ENCODE measurements at regions not wholly inside any gene's neighbourhood (a gene's known extent, or its start where the extent isn't known, plus 50 kb on each side); places are given as distances from the start of the nearest gene placed in this dataset.

- TF ChIP-seq GATA3 (IDR thresholded peaks at IDR 0.05; ENCODE audit: low read depth, low read length), result no peak
Observed at GRCh38 chr4:27787195-27787594, 926.6 kb downstream of the STIM2 start.

- no peak for TF ChIP-seq GATA2 (IDR thresholded peaks at IDR 0.05; ENCODE audit: low read depth, low read length)
- TF ChIP-seq GATA3 (IDR thresholded peaks at IDR 0.05; ENCODE audit: low read depth, low read length), result no peak
Observed at GRCh38 chr4:27789773-27790172, 929.1 kb downstream of the STIM2 start.

- no peak for TF ChIP-seq GATA3 (IDR thresholded peaks at IDR 0.05; ENCODE audit: low read depth, low read length)
- no peak for TF ChIP-seq GATA2 (IDR thresholded peaks at IDR 0.05; ENCODE audit: low read depth, low read length)
Observed at GRCh38 chr4:27790911-27791310, 930.3 kb downstream of the STIM2 start.

- TF ChIP-seq GATA3 (IDR thresholded peaks at IDR 0.05; ENCODE audit: low read depth, low read length) (no peak), GATA2 (IDR thresholded peaks at IDR 0.05; ENCODE audit: low read depth, low read length) (no peak)
Observed at GRCh38 chr4:27791640-27792039, 931.0 kb downstream of the STIM2 start.

- no peak for TF ChIP-seq GATA2 (IDR thresholded peaks at IDR 0.05; ENCODE audit: low read depth, low read length)
- no peak for TF ChIP-seq GATA3 (IDR thresholded peaks at IDR 0.05; ENCODE audit: low read depth, low read length)
Observed at GRCh38 chr4:27807207-27807606, 946.6 kb downstream of the STIM2 start.

- TF ChIP-seq GATA3 (IDR thresholded peaks at IDR 0.05; ENCODE audit: low read depth, low read length), result no peak
- no peak for TF ChIP-seq GATA2 (IDR thresholded peaks at IDR 0.05; ENCODE audit: low read depth, low read length)
Observed at GRCh38 chr4:27811948-27812347, 951.3 kb downstream of the STIM2 start.

- TF ChIP-seq GATA3 (IDR thresholded peaks at IDR 0.05; ENCODE audit: low read depth, low read length) (no peak), GATA2 (IDR thresholded peaks at IDR 0.05; ENCODE audit: low read depth, low read length) (no peak)
Observed at GRCh38 chr4:27819246-27819645, 958.6 kb downstream of the STIM2 start.

- TF ChIP-seq GATA3 (IDR thresholded peaks at IDR 0.05; ENCODE audit: low read depth, low read length) (no peak), GATA2 (IDR thresholded peaks at IDR 0.05; ENCODE audit: low read depth, low read length) (no peak)
Observed at GRCh38 chr4:27828843-27829242, 968.2 kb downstream of the STIM2 start.

- TF ChIP-seq GATA2 (IDR thresholded peaks at IDR 0.05; ENCODE audit: low read depth, low read length) (no peak), GATA3 (IDR thresholded peaks at IDR 0.05; ENCODE audit: low read depth, low read length) (no peak)
Observed at GRCh38 chr4:27830251-27830650, 969.6 kb downstream of the STIM2 start.

- no peak for TF ChIP-seq GATA3 (IDR thresholded peaks at IDR 0.05; ENCODE audit: low read depth, low read length)
- no peak for TF ChIP-seq GATA2 (IDR thresholded peaks at IDR 0.05; ENCODE audit: low read depth, low read length)
Observed at GRCh38 chr4:27835851-27836250, 975.2 kb downstream of the STIM2 start.

- no peak for TF ChIP-seq GATA2 (IDR thresholded peaks at IDR 0.05; ENCODE audit: low read depth, low read length)
Observed at GRCh38 chr4:27836523-27836922, 975.9 kb downstream of the STIM2 start.

- TF ChIP-seq GATA2 (IDR thresholded peaks at IDR 0.05; ENCODE audit: low read depth, low read length) (no peak), GATA3 (IDR thresholded peaks at IDR 0.05; ENCODE audit: low read depth, low read length) (no peak)
Observed at GRCh38 chr4:27843776-27844175, 983.1 kb downstream of the STIM2 start.

GRCh38 chr4:27844376-27844775 lies 983.7 kb downstream of the STIM2 start:
- TF ChIP-seq GATA2 (IDR thresholded peaks at IDR 0.05; ENCODE audit: low read depth, low read length) (no peak), GATA3 (IDR thresholded peaks at IDR 0.05; ENCODE audit: low read depth, low read length) (no peak)

- TF ChIP-seq GATA3 (IDR thresholded peaks at IDR 0.05; ENCODE audit: low read depth, low read length) (no peak), GATA2 (IDR thresholded peaks at IDR 0.05; ENCODE audit: low read depth, low read length) (no peak)
Observed at GRCh38 chr4:27846951-27847350, 986.3 kb downstream of the STIM2 start.

- TF ChIP-seq GATA2 (IDR thresholded peaks at IDR 0.05; ENCODE audit: low read depth, low read length) (no peak), GATA3 (IDR thresholded peaks at IDR 0.05; ENCODE audit: low read depth, low read length) (no peak)
Observed at GRCh38 chr4:27861381-27861787, 1000.7 kb downstream of the STIM2 start.

GRCh38 chr4:27861802-27862201 lies 1001.2 kb downstream of the STIM2 start:
- TF ChIP-seq GATA3 (IDR thresholded peaks at IDR 0.05; ENCODE audit: low read depth, low read length) (no peak), GATA2 (IDR thresholded peaks at IDR 0.05; ENCODE audit: low read depth, low read length) (no peak)

All from SH-SY5Y (cell line).